ENCODE measurements at regions not wholly inside any gene's neighbourhood (a gene's known extent, or its start where the extent isn't known, plus 50 kb on each side); places are given as distances from the start of the nearest gene placed in this dataset.

DNA sequence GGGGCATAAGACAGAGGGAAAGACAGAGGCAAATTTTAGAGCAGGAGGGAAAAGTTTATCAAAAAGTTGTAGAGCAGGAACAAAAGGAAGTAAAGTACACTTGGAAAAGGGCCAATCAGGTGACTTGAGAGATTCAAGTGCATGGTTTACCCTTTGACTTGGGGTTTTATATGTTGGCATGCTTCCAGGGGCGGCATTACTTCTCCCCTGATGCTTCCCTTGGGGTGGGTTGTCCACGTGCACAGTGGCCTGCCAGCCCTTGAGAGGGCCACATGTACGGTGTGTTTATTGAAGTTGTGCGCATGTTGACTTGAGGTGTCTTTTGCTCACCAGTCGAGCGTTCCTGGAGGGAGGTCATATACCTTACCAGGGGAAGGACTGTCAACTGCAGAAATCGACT is 259.5 kb upstream of the JARID2 start:
- 67 to 71% methylated on average over 7 of the region's 7 CpGs for WGBS, 2 donors
- H3K9me3 ChIP-seq (ENCODE audit: control insufficient read depth in 4 of 4, insufficient read depth in 3 of 4, low read length in 3 of 4), result no peaks in the 10 kb centered on the region

DNA sequence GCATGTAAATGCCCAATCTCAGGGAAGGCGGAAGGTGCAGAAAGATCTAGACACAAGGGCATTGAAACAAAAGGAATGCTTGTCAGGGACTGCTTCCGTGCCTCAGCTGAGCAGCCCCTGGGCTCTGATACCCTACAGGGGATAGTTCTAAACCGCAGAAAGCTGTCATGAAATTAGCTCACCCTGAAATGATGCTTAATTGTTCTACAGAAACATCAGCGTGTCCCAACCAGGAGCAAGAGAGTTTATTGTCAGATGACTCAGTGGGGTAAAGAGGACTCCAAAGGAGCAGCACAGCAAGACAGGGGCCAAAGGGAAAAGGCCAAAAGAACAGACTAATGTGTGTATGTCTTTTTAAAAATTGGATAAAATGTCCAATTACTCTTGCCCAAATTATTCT is 258.4 kb upstream of the JARID2 start:
- Histone ChIP-seq H3K36me3 (ENCODE audit: control insufficient read depth in 4 of 4, insufficient read depth in 4 of 4, low read length in 4 of 4) (no peaks in the 10 kb centered on the region), H3K27me3 (ENCODE audit: control insufficient read depth in 3 of 3, insufficient read depth in 3 of 3, low read length in 2 of 3) (no peaks in the 10 kb centered on the region), H3K9ac (ENCODE audit: insufficient read depth in 1 of 2, low read length in 2 of 2) (no peak overlapping the region), H3K27ac (ENCODE audit: low read depth in 1 of 2, low read length in 1 of 2) (no peak overlapping the region), H3K9me3 (ENCODE audit: control insufficient read depth in 4 of 4, insufficient read depth in 3 of 4, low read length in 3 of 4) (no peaks in the 10 kb centered on the region), H3K4me1 (ENCODE audit: control insufficient read depth in 5 of 5, insufficient read depth in 5 of 5, low read length in 5 of 5) (peaks cover 0 to 6% (median 5%) of the 10 kb centered on the region in 5 donors), H3K4me3 (no peak overlapping the region)
- WGBS, 2 donors, result 95 to 97% methylated on average over 4 of the region's 4 CpGs
- TF ChIP-seq, protein P1, sequence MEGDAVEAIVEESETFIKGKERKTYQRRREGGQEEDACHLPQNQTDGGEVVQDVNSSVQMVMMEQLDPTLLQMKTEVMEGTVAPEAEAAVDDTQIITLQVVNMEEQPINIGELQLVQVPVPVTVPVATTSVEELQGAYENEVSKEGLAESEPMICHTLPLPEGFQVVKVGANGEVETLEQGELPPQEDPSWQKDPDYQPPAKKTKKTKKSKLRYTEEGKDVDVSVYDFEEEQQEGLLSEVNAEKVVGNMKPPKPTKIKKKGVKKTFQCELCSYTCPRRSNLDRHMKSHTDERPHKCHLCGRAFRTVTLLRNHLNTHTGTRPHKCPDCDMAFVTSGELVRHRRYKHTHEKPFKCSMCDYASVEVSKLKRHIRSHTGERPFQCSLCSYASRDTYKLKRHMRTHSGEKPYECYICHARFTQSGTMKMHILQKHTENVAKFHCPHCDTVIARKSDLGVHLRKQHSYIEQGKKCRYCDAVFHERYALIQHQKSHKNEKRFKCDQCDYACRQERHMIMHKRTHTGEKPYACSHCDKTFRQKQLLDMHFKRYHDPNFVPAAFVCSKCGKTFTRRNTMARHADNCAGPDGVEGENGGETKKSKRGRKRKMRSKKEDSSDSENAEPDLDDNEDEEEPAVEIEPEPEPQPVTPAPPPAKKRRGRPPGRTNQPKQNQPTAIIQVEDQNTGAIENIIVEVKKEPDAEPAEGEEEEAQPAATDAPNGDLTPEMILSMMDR (IDR thresholded peaks at IDR 0.05; ENCODE audit: control extremely low read depth, extremely low read depth), result no peak
- no peak for ATAC-seq (ENCODE audit: insufficient read depth, low FRiP score)
- no peak for DNase-seq

More for the DNA sequence above, 259.5 kb upstream of the JARID2 start:
- Histone ChIP-seq H3K27ac (ENCODE audit: low read depth in 1 of 2, low read length in 1 of 2) (no peak overlapping the region), H3K4me1 (ENCODE audit: control insufficient read depth in 5 of 5, insufficient read depth in 5 of 5, low read length in 5 of 5) (peaks cover 0 to 6% (median 5%) of the 10 kb centered on the region in 5 donors), H3K27me3 (ENCODE audit: control insufficient read depth in 3 of 3, insufficient read depth in 3 of 3, low read length in 2 of 3) (no peaks in the 10 kb centered on the region), H3K36me3 (ENCODE audit: control insufficient read depth in 4 of 4, insufficient read depth in 4 of 4, low read length in 4 of 4) (no peaks in the 10 kb centered on the region), H3K4me3 (no peak overlapping the region), H3K9ac (ENCODE audit: insufficient read depth in 1 of 2, low read length in 2 of 2) (no peak overlapping the region)
- no peak for ATAC-seq (ENCODE audit: insufficient read depth, low FRiP score)
- DNase-seq, result peak in 2 of 3 donors; percentile 34 to 57
- TF ChIP-seq, protein P1 (IDR thresholded peaks at IDR 0.05; ENCODE audit: control extremely low read depth, extremely low read depth), result no peak

DNA sequence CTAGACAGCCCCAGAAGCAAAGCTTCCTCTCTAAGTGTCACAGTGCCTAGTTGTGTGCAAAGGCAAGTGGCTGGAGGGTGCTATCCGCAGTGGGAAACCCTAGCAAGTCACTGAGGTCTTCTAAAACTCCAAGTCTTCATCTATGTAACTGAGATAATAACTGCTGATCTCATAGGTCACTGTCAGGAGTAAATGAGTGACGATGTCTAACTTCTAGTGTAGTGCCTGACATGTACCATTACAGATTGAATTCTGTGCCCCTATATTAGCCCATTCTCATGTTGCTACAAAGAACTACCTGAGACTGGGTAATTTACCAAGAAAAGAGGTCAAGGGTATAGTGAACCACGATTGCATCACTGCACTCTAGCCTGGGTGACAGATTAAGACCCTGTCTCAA is 253.5 kb upstream of the JARID2 start:
- Histone ChIP-seq H3K9ac (ENCODE audit: insufficient read depth in 1 of 2, low read length in 2 of 2) (no peak overlapping the region), H3K4me1 (ENCODE audit: control insufficient read depth in 5 of 5, insufficient read depth in 5 of 5, low read length in 5 of 5) (no peaks in the 10 kb centered on the region), H3K9me3 (ENCODE audit: control insufficient read depth in 4 of 4, insufficient read depth in 3 of 4, low read length in 3 of 4) (no peaks in the 10 kb centered on the region), H3K27me3 (ENCODE audit: control insufficient read depth in 3 of 3, insufficient read depth in 3 of 3, low read length in 2 of 3) (no peaks in the 10 kb centered on the region), H3K4me3 (no peak overlapping the region), H3K36me3 (ENCODE audit: control insufficient read depth in 4 of 4, insufficient read depth in 4 of 4, low read length in 4 of 4) (no peaks in the 10 kb centered on the region), H3K27ac (ENCODE audit: low read depth in 1 of 2, low read length in 1 of 2) (no peak overlapping the region)
- DNase-seq (no peak), ATAC-seq (ENCODE audit: insufficient read depth, low FRiP score) (no peak)
- TF ChIP-seq, protein P1 (IDR thresholded peaks at IDR 0.05; ENCODE audit: control extremely low read depth, extremely low read depth), result no peak
- WGBS, 2 donors, result 83 to 91% methylated on average over 3 of the region's 3 CpGs

DNA sequence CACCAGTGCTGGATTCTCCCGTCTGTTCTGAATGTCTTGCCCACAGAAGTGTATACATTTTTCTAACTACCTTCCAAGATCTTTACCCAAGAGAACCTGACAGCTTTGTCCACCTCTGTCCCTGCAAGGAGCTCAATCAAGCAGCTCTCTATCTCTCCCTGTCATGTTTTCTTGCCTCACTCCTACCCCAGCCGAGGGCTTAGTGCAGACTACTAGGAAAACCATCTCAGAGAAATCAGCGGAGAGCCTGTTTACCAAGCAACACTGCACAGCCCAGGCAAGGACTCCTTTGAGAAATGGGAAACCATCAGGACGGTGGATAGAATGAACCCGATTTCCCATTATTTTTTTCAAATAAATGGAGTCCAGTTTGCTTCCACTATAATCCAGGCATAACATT is 250.7 kb upstream of the JARID2 start:
- H3K27me3 ChIP-seq (ENCODE audit: control insufficient read depth in 3 of 3, insufficient read depth in 3 of 3, low read length in 2 of 3), result no peaks in the 10 kb centered on the region
- DNase-seq (no peak), ATAC-seq (ENCODE audit: insufficient read depth, low FRiP score) (no peak)
- no peak overlapping the region for H3K27ac ChIP-seq (ENCODE audit: low read depth in 1 of 2, low read length in 1 of 2)
- 66 to 79% methylated on average over 5 of the region's 5 CpGs for WGBS, 2 donors
- H3K36me3 ChIP-seq (ENCODE audit: control insufficient read depth in 4 of 4, insufficient read depth in 4 of 4, low read length in 4 of 4), result no peaks in the 10 kb centered on the region
- H3K9ac ChIP-seq (ENCODE audit: insufficient read depth in 1 of 2, low read length in 2 of 2), result no peak overlapping the region
- no peaks in the 10 kb centered on the region for H3K4me1 ChIP-seq (ENCODE audit: control insufficient read depth in 5 of 5, insufficient read depth in 5 of 5, low read length in 5 of 5)
- H3K9me3 ChIP-seq (ENCODE audit: control insufficient read depth in 4 of 4, insufficient read depth in 3 of 4, low read length in 3 of 4), result no peaks in the 10 kb centered on the region
- H3K4me3 ChIP-seq, result no peak overlapping the region
- TF ChIP-seq, protein P1 (IDR thresholded peaks at IDR 0.05; ENCODE audit: control extremely low read depth, extremely low read depth), result no peak
